Endodermal cell (in vitro differentiated cells): ENCODE measurements at regions not wholly inside any gene's neighbourhood (a gene's known extent, or its start where the extent isn't known, plus 50 kb on each side); places are given as distances from the start of the nearest gene placed in this dataset.
"Not testable (repeated sequence)": the region's sequence is repeated elsewhere in the genome, so short reads cannot be mapped to it uniquely, and the experiment has no call there.

Experiments
- DNase-seq: peaks from one replicate; pipeline ENCODE4 v3.0.0-alpha.2; 2017
- H3K27ac ChIP-seq: 2 replicates; pipeline ENCODE4 v1.5.1; 2013; ENCODE audit warnings: mild to moderate bottlenecking, low read depth, low read length, moderate library complexity
- H3K27me3 ChIP-seq: 2 replicates; pipeline ENCODE4 v1.6.1; 2013; ENCODE audit warnings: mild to moderate bottlenecking, low read length, moderate library complexity; ENCODE audit not compliant: insufficient read depth, control insufficient read depth, poor library complexity, severe bottlenecking
- H3K36me3 ChIP-seq: 2 replicates; pipeline ENCODE4 v1.7.0; 2013; ENCODE audit warnings: mild to moderate bottlenecking, low read length, moderate library complexity; ENCODE audit not compliant: control insufficient read depth, insufficient read depth
- H3K4me1 ChIP-seq: one replicate; pipeline ENCODE4 v1.7.0; 2013; ENCODE audit warnings: low read length; ENCODE audit not compliant: control insufficient read depth, insufficient read depth
- H3K4me3 ChIP-seq: 2 replicates; pipeline ENCODE4 v1.5.1; 2013; ENCODE audit warnings: mild to moderate bottlenecking, low read length, moderate library complexity
- H3K9ac ChIP-seq: 2 replicates; pipeline ENCODE4 v1.6.1; 2013; ENCODE audit warnings: mild to moderate bottlenecking, low read length, moderate library complexity; ENCODE audit not compliant: poor library complexity, severe bottlenecking; ENCODE audit errors: extremely low read depth
- H3K9me3 ChIP-seq: 2 replicates; pipeline ENCODE4 v1.6.1; 2013; ENCODE audit warnings: mild to moderate bottlenecking, low read length, moderate library complexity; ENCODE audit not compliant: control insufficient read depth
- H3K27ac Mint-ChIP-seq: 2 replicates; pipeline ENCODE4 v1.8.0; 2020; ENCODE audit warnings: mixed read lengths
- H3K27me3 Mint-ChIP-seq: 2 replicates; pipeline ENCODE4 v1.8.0; 2021; ENCODE audit warnings: mild to moderate bottlenecking, mixed read lengths; ENCODE audit not compliant: insufficient read depth
- H3K36me3 Mint-ChIP-seq: 2 replicates; pipeline ENCODE4 v1.8.0; 2020; ENCODE audit warnings: low read depth, mixed read lengths
- H3K4me1 Mint-ChIP-seq: 2 replicates; pipeline ENCODE4 v1.8.0; 2020; ENCODE audit warnings: mixed read lengths
- H3K4me3 Mint-ChIP-seq: 2 replicates; pipeline ENCODE4 v1.8.0; 2020; ENCODE audit warnings: mild to moderate bottlenecking, moderate library complexity, mixed read lengths
- H3K9me3 Mint-ChIP-seq: 2 replicates; pipeline ENCODE4 v1.8.0; 2020; ENCODE audit warnings: mild to moderate bottlenecking, mixed read lengths
- CTCF ChIP-seq: fragments of 200-600 bp; sonication (generic); conservative IDR thresholded peaks from 2 replicates; pipeline ENCODE4 v1.5.0; 2021; ENCODE audit warnings: antibody characterized with exemption, mild to moderate bottlenecking
- WGBS, 2 experiments: methylation state at CpG; one replicate each; pipeline versions ENCODE4 v1.1.5 to v1.1.7; 2013; ENCODE audit warnings: missing lambda C conversion rate in 2 of 2, mixed read lengths in 1 of 2; ENCODE audit not compliant: insufficient coverage in 1 of 2, insufficient read length in 1 of 2; 5-methylcytosine and 5-hydroxymethylcytosine counted together

GRCh38 chr7:68409851-68410250, 1188.4 kb upstream of the AUTS2 start:
- Histone ChIP-seq H3K9ac (no peak overlapping the region), H3K27me3 (no peaks in the 10 kb centered on the region), H3K4me3 (no peak overlapping the region), H3K4me1 (no peaks in the 10 kb centered on the region), H3K27ac (no peak overlapping the region), H3K9me3 (peaks cover 9% of the 10 kb centered on the region), H3K36me3 (no peaks in the 10 kb centered on the region)
- no peak for DNase-seq
- Mint-ChIP-seq H3K4me3 (no peak overlapping the region), H3K36me3 (no peaks in the 10 kb centered on the region), H3K4me1 (peaks cover 4% of the 10 kb centered on the region), H3K9me3 (peaks cover 4% of the 10 kb centered on the region), H3K27ac (no peak overlapping the region), H3K27me3 (no peaks in the 10 kb centered on the region)
- TF ChIP-seq CTCF: no peak

- DNase-seq, H3K9me3 Mint-ChIP-seq, H3K9ac ChIP-seq, H3K4me1 Mint-ChIP-seq, H3K4me1 ChIP-seq, H3K36me3 Mint-ChIP-seq, H3K27me3 Mint-ChIP-seq, H3K27me3 ChIP-seq, H3K4me3 Mint-ChIP-seq, H3K4me3 ChIP-seq, H3K27ac ChIP-seq, H3K36me3 ChIP-seq, H3K27ac Mint-ChIP-seq: not testable (repeated sequence)
- 88 to 94% methylated on average over 5 to 11 of the region's 11 CpGs for WGBS, 2 experiments
- H3K9me3 ChIP-seq: peaks cover 17% of the 10 kb centered on the region
Measured at GRCh38 chr7:68410693-68411092, 1187.6 kb upstream of the AUTS2 start.

GRCh38 chr7:68411742-68412141, 1186.5 kb upstream of the AUTS2 start:
- TF ChIP-seq CTCF: no peak

More at GRCh38 chr7:68411742-68412141, 1186.5 kb upstream of the AUTS2 start:
- Histone ChIP-seq H3K9ac (no peak overlapping the region), H3K9me3 (peaks cover 17% of the 10 kb centered on the region), H3K27me3 (no peaks in the 10 kb centered on the region), H3K27ac (no peak overlapping the region), H3K4me3 (no peak overlapping the region), H3K4me1 (no peaks in the 10 kb centered on the region), H3K36me3 (no peaks in the 10 kb centered on the region)
- no peak overlapping the region for H3K27ac Mint-ChIP-seq
- peaks cover 17% of the 10 kb centered on the region for H3K9me3 Mint-ChIP-seq
- H3K27me3 Mint-ChIP-seq: no peaks in the 10 kb centered on the region
- H3K36me3 Mint-ChIP-seq: no peaks in the 10 kb centered on the region
- H3K4me1 Mint-ChIP-seq: peaks cover 4% of the 10 kb centered on the region
- H3K4me3 Mint-ChIP-seq: no peak overlapping the region
- DNase-seq: no peak
- 85 to 93% methylated on average over 3 to 6 of the region's 6 CpGs for WGBS, 2 experiments
